ENCODE measurements at regions not wholly inside any gene's neighbourhood (a gene's known extent, or its start where the extent isn't known, plus 50 kb on each side); places are given as distances from the start of the nearest gene placed in this dataset.

GRCh38 chr17:34711646-34712045 lies 132.3 kb downstream of the TMEM132E start:
- DNase-seq (ENCODE audit: low spot score), result no peak

GRCh38 chr17:34710226-34710625 lies 130.8 kb downstream of the TMEM132E start:
- no peak for DNase-seq (ENCODE audit: low spot score)

- DNase-seq (ENCODE audit: low spot score), result no peak
Measured at GRCh38 chr17:34709158-34709754, 129.9 kb downstream of the TMEM132E start.

- no peak for DNase-seq (ENCODE audit: low spot score)
Measured at GRCh38 chr17:34706029-34706428, 126.6 kb downstream of the TMEM132E start.

- no peak for DNase-seq (ENCODE audit: low spot score)
Measured at GRCh38 chr17:34703533-34703932, 124.2 kb downstream of the TMEM132E start.

GRCh38 chr17:34699181-34699580 lies 119.8 kb downstream of the TMEM132E start:
- DNase-seq (ENCODE audit: low spot score), result no peak

GRCh38 chr17:34692920-34693319 lies 113.5 kb downstream of the TMEM132E start:
- DNase-seq (ENCODE audit: low spot score), result no peak

Measured in ureter (tissue), 1 donor.